Esophagus squamous epithelium (tissue), 5 donors: ENCODE measurements at regions not wholly inside any gene's neighbourhood (a gene's known extent, or its start where the extent isn't known, plus 50 kb on each side); places are given as distances from the start of the nearest gene placed in this dataset.

Experiments used
- DNase-seq: peaks from one replicate; lab custom pipeline; 2025; lab: John Stamatoyannopoulos, UW
- H3K27ac ChIP-seq, 4 donors: fragments of 200-600 bp; sonication (generic); one replicate each; pipeline ENCODE4 v1.5.1; 2016 to 2019; ENCODE audit warnings: mild to moderate bottlenecking in 1 of 4
- H3K27me3 ChIP-seq, 4 donors: fragments of 200-600 bp; sonication (generic); 1 replicate in 3 of 4; 2 replicates in 1 of 4; pipeline versions ENCODE4 v1.5.1 to v1.6.0; 2017 to 2021; ENCODE audit warnings: antibody characterized with exemption in 1 of 4
- H3K36me3 ChIP-seq, 3 donors: fragments of 200-600 bp; sonication (generic); one replicate each; pipeline ENCODE4 v1.5.1; 2016 to 2019
- H3K4me1 ChIP-seq, 3 donors: fragments of 200-600 bp; sonication (generic); one replicate each; pipeline ENCODE4 v1.5.1; 2017 to 2019
- H3K4me3 ChIP-seq, 4 donors: fragments of 200-600 bp; sonication (generic); 1 replicate in 3 of 4; 2 replicates in 1 of 4; pipeline ENCODE4 v1.5.1; 2016 to 2019; ENCODE audit warnings: mild to moderate bottlenecking in 2 of 4, moderate library complexity in 1 of 4
- H3K9me3 ChIP-seq, 3 donors: fragments of 200-600 bp; sonication (generic); one replicate each; pipeline ENCODE4 v1.5.1; 2016 to 2019
- CTCF ChIP-seq, 6 experiments: fragments of 450-650 bp in 4 of 6; fragments of 200-600 bp in 2 of 6; sonication (generic) in 2 of 6; IDR thresholded peaks; one replicate each; pipeline ENCODE4 v1.5.1; 2016 to 2019; ENCODE audit warnings: antibody characterized with exemption in 6 of 6, mild to moderate bottlenecking in 4 of 6, moderate library complexity in 4 of 6
- POLR2A ChIP-seq, 4 donors: fragments of 450-650 bp; IDR thresholded peaks; one replicate each; pipeline ENCODE4 v1.6.1; 2017; ENCODE audit warnings: antibody characterized with exemption in 4 of 4, mild to moderate bottlenecking in 4 of 4, moderate library complexity in 3 of 4
- WGBS, 2 donors: methylation state at CpG; one replicate each; pipeline ENCODE4 v1.1.5; 2018; 5-methylcytosine and 5-hydroxymethylcytosine counted together
- intact Hi-C: fragments of 100-400 bp; cut with DNase I; formaldehyde crosslinking; loops from one replicate; pipeline ENCODE4 v1.15.0; 2022
- donor health status: DM: yes; HTN: yes; CAD: no.

- no peak overlapping the region for H3K4me3 ChIP-seq
- TF ChIP-seq CTCF (IDR thresholded peaks at IDR 0.05) (no peak), POLR2A (IDR thresholded peaks at IDR 0.05) (no peak)
- H3K4me1 ChIP-seq: no peaks in the 10 kb centered on the region
- no peak overlapping the region for H3K27ac ChIP-seq
- no peak for DNase-seq
- H3K36me3 ChIP-seq: no peaks in the 10 kb centered on the region
- 61 to 66% methylated on average over 6 to 7 of the region's 9 CpGs for WGBS, 2 donors
- peaks cover 0 to 30% (median 0%) of the 10 kb centered on the region in 3 donors for H3K9me3 ChIP-seq
- H3K27me3 ChIP-seq: peaks cover 0 to 53% (median 3%) of the 10 kb centered on the region in 4 donors
- intact Hi-C loops: no loop called here
Measured at GRCh38 chr1:2952371-2952770, 68.9 kb upstream of the ACTRT2 start.

DNA sequence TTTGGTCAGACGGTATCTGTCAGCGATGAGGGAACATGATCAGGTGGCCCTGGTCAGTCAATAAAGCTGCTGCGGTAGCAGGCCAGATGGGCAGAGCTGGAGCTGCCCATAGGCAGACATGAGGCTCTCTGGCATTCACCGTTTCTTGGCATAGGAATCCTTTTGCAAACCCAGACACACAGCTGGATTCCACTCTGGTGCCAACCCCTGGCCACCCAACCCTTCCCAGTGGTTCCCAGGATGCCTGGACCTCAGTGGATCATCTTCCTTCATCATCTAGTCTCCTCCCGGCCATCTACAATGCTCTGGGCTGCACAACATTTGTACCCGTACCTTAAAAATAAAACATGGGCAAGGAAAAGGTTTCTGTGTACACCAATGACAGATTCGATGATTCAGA, 68.3 kb upstream of the ACTRT2 start:
- no peak overlapping the region for H3K27ac ChIP-seq
- TF ChIP-seq POLR2A (IDR thresholded peaks at IDR 0.05) (no peak), CTCF (IDR thresholded peaks at IDR 0.05) (no peak)
- H3K9me3 ChIP-seq: peaks cover 0 to 36% (median 0%) of the 10 kb centered on the region in 3 donors
- intact Hi-C loops: no loop called here
- H3K4me1 ChIP-seq: no peaks in the 10 kb centered on the region
- no peak for DNase-seq
- H3K4me3 ChIP-seq: no peak overlapping the region
- H3K27me3 ChIP-seq: peaks cover 0 to 47% (median 3%) of the 10 kb centered on the region in 4 donors
- 81 to 85% methylated on average over 6 to 7 of the region's 7 CpGs for WGBS, 2 donors
- H3K36me3 ChIP-seq: no peaks in the 10 kb centered on the region

- Histone ChIP-seq H3K9me3 (peaks cover 0 to 41% (median 0%) of the 10 kb centered on the region in 3 donors), H3K36me3 (no peaks in the 10 kb centered on the region), H3K4me1 (no peaks in the 10 kb centered on the region), H3K27ac (no peak overlapping the region), H3K27me3 (peaks cover 0 to 39% (median 0%) of the 10 kb centered on the region in 4 donors), H3K4me3 (no peak overlapping the region)
- no peak for DNase-seq
- no peak for TF ChIP-seq CTCF (IDR thresholded peaks at IDR 0.05)
- TF ChIP-seq POLR2A (IDR thresholded peaks at IDR 0.05): no peak
- 47 to 75% methylated on average over 2 of the region's 2 CpGs for WGBS, 2 donors
- intact Hi-C loops: no loop called here
Measured at GRCh38 chr1:2953688-2954285, 67.5 kb upstream of the ACTRT2 start.

DNA sequence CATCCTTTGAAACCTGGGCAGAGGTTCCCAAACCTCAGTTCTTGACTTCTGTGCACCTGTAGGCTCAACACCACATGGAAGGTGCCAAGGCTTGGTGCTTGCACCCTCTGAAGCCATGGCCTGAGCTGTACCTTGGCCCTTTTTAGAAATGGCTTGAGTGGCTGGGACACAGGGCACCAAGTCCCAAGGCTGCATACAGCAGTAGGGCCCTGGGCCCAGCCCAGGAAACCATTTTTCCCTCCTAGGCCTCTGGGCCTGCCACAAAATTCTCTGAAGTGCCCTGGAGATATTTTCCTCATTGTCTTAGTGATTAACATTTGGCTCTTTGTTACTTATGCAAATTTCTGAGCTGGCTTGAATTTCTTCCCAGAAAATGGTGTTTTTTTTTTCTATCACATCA, 65.6 kb upstream of the ACTRT2 start:
- H3K4me3 ChIP-seq: no peak overlapping the region
- intact Hi-C loops: no loop called here
- TF ChIP-seq POLR2A (IDR thresholded peaks at IDR 0.05) (no peak), CTCF (IDR thresholded peaks at IDR 0.05) (no peak)
- no peaks in the 10 kb centered on the region for H3K4me1 ChIP-seq
- DNase-seq: no peak
- H3K27me3 ChIP-seq: peaks cover 0 to 27% (median 0%) of the 10 kb centered on the region in 4 donors
- no peak overlapping the region for H3K27ac ChIP-seq
- H3K9me3 ChIP-seq: peaks cover 0 to 41% (median 0%) of the 10 kb centered on the region in 3 donors
- H3K36me3 ChIP-seq: no peaks in the 10 kb centered on the region

- Histone ChIP-seq H3K9me3 (peaks cover 0 to 41% (median 0%) of the 10 kb centered on the region in 3 donors), H3K27ac (no peak overlapping the region), H3K4me1 (no peaks in the 10 kb centered on the region), H3K36me3 (no peaks in the 10 kb centered on the region), H3K27me3 (peaks cover 0 to 23% (median 0%) of the 10 kb centered on the region in 4 donors), H3K4me3 (no peak overlapping the region)
- TF ChIP-seq POLR2A (IDR thresholded peaks at IDR 0.05) (no peak), CTCF (IDR thresholded peaks at IDR 0.05) (no peak)
- WGBS, 2 donors: 46 to 67% methylated on average over 1 of the region's 1 CpG
- DNase-seq: no peak
- intact Hi-C loops: no loop called here
Measured at GRCh38 chr1:2956576-2956975, 64.7 kb upstream of the ACTRT2 start.
